KG1 (cell line): ENCODE measurements at regions not wholly inside any gene's neighbourhood (a gene's known extent, or its start where the extent isn't known, plus 50 kb on each side); places are given as distances from the start of the nearest gene placed in this dataset.

ENCODE experiments used
- DNase-seq: peaks from one replicate; lab custom pipeline; 2025; lab: John Stamatoyannopoulos, UW

DNA sequence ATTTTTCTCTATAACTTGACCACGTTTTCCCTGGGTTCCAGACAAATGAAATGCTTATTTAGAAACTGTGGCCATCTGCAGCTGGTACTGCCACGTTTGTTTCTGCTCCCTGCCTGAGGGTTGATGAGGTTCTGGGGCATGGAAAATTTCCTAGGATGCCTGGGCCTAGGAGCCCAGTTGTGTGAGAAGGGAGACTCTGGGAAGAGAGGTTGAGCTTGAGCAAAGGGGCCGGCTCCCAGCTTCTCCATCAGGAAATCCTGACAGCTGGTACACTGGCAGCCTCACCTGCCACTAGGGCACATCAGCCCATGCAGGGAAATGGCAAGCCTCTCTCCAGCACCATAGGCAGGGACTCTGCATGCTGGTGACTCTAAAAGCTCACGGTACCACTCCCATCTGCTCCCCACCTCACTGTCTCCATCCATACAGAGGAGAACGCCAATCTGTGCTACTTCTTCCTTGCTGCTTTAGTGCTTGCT is 165.4 kb upstream of the PPP2R3A start:
- DNase-seq: no peak

DNA sequence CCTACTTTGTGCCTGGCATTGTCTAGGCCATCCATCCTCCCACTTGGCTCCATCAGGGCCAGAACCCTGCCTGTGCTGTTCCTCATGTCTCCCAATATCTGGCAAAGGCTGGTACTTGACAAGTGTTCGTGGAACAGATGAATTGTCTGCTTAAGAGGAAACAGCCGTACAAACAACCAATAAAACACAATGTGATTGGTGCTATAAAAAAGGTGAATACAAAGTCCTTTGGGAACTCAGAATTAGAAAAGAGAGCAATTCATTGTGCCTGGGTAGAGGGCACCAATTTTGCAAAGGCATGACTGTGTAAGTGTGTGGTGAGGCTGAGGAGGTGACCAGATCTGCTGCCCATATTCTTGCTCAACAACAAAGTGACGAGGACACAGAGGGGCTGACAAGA is 164.5 kb upstream of the PPP2R3A start:
- no peak for DNase-seq

DNA sequence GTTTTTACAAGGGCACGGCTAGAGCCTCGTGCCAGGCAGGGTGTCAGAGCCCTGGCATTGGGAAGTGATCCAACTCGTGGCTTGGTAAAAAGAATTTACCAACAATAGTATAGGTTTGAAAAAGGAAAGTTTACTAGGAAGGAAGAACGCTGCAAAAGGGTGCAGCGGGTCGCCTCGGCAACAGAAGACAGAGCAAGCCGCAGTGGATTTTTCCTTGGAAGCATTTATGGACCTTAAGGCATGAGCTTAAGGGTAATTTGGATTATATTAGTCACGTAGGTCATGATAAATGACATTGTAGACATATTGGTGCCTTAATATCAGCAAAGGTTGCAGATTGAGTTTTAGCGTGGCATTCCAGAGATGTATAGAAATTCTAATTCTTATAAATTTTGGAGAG is 163.4 kb upstream of the PPP2R3A start:
- no peak for DNase-seq

DNA sequence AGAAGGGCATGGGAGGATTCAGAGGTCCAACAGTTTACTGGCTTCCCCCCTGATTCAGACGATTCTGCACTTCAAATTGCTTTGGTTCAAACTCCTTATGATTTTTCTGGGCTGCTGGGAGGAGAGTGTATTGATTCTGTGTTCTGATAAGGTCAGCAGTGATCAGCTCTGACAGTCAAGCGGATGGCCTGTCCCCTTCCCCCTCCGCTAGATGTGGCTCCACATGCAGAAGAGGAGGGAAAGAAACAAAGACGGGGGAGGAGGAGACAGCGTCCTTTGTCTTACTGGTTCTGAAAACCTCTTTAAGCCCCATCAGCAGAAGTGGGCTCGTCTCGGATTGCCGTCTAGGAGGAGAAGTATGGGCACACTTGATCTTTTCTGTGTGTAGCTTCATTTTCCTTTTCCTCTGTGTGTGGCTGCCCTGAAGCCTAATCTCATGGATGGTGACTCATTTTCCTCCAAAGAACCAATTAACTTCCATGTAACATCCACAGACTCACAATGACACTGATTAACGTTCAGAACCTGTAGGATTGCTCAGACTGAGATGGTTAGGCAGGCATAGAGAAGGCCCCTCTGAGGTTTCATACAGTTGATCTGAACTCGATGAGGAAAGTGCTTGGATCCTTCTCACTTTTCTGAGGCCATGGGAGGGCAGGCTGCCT is 162.4 kb upstream of the PPP2R3A start:
- DNase-seq: no peak

DNA sequence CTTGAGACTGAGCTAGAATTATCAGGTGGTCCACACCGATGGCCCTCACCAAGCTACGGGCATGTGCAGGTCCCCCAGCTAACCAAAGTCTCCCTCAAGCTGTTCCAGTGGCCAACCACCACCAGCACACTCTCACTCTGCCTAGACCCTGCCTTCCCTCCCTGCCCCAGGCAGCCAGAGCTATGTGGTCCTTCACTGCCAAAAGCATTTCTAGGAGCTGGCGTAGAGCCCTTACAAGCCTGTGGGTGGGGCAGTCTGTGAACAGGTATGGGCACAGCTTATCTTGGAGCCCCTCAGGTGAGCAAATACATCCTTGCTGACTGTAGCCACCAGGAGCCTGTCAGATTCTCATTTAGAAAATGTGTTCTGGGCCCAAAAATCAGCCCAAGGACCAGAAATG is 159.8 kb upstream of the PPP2R3A start:
- DNase-seq: no peak

DNA sequence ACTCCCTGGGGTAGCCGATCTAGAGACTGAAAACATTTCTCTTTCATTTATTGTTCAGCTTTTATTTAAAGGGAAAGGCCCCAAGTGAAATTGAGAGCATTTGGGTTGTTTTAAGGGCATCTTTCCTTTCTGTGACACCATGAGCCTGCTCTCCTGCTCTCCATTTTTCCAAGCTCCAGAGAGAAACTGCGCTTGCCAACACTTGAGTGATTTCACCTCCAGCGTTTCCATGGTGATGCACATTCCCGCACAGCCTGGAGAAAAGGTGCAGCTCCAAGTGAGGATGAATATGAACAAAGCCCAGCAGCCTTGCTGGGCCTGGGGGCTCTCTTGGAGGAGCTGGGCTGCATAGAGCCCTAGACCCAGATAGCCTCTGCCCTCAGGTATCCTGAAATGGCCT is 159.2 kb upstream of the PPP2R3A start:
- DNase-seq: no peak

DNA sequence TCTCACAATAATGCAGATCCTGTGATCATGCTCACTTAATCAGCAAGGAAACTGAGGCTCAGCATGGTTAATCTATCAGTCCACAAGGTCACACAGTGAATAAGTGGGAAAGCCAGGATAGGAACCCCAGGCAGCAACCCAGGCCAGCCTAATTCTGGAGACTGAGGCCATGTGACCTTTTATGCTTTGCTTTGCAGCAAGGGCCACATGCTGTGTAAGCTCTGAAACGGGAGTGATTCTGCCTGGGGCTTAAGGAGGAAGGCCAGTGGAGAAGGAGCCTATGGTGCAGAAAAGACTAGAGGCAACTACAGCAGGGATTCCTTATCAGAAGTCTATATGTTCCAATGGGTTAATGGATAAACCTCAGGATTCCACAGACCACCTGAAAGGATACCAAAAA is 157.6 kb upstream of the PPP2R3A start:
- no peak for DNase-seq

DNA sequence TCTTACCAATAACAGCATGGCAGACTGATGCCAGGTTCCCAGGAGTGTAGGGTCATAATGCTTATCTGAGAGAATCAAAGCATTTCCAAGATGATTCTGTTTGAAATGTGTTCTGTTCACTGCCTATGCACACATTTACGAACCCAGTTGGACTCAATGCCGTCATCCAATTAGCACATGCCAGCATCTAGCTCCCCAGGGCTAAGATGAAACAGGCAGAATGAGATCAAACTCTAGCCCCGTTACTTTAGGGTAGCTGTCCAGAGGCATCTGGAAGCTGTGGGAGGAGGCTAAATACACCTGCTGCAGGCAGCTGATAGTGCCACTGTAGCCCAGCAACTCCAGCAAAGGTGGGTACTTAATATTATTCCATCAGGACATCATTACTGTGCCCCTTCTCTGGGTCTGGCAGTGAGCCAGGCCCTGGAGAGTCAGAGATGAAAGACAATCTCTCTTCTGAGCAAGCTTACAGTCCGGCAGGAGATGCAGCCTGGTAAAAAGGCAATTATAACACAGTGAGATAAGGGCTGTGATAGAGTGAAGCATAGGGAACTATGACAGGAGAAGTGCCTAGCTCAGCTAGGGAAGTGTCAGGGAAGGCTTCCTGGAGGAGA is 156.4 kb upstream of the PPP2R3A start:
- no peak for DNase-seq

DNA sequence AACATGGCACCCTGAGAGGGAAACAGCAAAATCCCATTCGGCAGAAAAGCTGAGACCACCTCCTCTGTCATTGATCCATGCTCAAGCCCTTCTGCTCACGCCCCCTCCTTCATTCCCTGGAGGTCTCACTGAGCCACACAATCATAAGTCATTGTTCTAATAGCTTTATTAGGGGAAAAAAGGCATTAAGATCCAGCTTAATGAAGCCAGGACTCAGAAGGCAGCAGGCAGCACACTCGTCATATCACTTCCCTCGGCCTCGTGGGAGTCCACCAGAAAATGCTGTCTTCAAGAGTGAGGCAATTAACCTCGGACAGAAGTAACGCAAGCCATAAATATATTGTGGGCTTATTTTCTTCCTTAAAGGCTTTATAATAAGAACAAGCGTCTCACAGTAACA is 153.9 kb upstream of the PPP2R3A start:
- no peak for DNase-seq

DNA sequence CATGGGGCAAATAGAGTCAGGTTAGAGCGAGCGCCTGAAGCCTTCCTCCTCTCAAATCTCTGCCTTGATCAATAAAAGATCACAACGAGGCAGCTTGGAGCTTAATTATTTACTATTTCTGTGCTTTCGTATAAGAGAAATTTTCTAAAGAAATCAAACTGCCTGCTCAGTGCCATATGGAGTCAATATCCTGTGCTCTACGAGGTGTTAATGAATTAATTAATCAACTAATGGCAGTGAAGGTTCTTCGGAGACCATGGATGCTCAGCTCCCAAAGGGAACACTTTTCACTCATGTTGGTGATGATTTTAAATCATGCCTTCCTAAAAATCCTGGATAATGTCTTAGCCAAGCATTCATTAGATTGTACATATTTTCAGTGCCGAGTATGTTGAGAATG is 153.5 kb upstream of the PPP2R3A start:
- no peak for DNase-seq

DNA sequence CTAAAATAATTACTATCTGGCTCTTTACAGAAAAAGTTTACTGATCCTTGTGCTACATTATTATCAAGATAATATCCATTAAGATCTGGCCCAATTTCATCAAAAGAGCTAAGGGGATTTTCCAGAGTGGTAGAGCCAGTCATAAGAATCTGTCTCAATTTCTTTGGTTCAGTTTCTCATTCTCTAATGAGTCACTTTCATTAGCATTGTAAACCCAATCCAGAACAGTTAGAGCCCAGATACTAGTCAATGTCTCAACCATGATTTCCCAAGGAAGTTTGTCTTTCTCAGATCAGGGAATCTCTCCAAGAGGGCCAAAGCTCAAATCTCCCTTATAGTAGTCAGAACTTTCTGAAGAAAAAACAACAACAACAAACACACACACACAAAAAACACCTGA is 131.1 kb upstream of the PPP2R3A start:
- DNase-seq: no peak

DNA sequence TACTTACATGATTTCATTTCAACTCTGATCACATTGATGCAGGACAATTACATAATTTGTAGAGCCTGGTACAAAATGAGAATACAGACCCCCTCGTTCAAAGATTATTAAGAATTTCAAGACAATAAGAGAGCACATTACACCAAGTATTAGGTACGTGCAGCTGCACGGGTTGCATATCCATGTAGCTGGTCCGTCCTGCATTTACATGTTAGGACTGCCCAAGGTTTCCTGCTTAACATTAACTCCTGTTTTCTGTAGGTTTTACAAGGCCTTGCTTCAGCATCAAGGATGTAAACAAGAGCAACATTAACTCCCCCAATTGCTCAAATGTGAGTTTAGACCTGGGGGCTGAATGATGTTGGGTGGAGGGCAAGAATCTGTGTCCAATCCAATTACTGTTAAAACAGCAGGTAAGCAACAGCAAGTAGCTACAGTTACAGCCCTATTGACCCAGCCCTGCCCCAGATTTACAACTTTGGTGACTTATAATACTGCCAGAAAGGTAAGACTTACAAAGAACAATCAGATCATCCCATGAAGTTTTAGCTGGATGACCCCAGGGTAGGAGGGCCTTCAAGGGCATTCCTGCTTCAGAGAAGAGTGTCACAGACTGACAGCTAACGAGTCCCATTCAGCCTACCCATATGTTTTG is 127.4 kb upstream of the PPP2R3A start:
- no peak for DNase-seq

DNA sequence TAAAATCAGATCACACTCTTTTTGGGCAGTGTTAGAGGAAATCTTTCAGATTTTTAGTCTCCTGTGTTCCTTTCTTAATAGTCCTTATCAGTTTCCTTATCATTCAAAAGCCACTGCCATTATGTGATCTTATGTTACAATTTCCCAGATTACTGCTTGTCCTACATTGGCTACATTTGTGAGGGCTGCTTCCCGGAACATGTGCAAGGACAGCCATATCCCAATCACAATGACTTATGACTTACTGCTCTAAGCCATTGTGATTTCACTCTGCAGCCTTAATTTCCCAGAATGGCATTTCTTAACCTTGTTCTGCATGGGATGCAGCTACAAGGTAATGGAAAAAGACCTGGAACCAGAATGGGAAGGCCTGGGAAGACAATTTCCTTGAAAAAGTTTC is 125.1 kb upstream of the PPP2R3A start:
- no peak for DNase-seq

DNA sequence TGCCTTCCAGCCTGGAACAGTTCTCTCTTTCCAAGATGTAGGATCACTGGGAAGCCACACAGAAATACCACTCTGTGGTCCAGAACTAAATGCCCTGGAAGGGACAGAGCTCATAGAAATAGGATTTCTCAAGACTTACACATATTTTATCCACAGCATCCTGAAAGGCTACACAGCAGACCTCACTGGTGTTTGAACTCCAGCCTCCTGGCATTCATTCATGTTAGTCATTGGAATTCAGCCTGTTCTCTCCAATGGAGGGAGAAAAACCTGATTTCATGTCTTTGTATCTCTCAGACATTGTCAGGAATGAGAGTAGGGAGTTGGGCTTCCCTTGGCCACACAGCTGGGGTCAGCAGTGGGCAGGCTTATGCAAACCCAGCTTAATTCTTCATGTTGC is 121.1 kb upstream of the PPP2R3A start:
- no peak for DNase-seq

DNA sequence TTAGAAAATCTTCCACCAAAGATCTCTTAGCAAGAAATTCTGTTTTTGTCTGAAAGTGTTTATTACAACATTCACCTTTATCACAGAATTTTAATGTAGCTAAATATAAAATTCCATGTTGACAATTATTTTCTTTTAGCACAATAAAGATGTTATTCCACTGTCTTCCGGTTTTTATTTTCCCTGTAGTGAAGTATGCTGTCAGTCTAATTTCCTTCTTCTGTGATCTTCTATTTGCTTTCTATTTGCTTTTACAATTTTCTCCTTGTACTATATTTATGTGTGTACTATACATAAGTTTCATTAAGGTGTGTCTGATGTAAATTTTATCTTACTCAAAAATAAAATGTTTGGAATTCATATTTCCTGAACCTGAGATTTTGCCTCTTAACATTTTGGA is 117.5 kb upstream of the PPP2R3A start:
- no peak for DNase-seq

DNA sequence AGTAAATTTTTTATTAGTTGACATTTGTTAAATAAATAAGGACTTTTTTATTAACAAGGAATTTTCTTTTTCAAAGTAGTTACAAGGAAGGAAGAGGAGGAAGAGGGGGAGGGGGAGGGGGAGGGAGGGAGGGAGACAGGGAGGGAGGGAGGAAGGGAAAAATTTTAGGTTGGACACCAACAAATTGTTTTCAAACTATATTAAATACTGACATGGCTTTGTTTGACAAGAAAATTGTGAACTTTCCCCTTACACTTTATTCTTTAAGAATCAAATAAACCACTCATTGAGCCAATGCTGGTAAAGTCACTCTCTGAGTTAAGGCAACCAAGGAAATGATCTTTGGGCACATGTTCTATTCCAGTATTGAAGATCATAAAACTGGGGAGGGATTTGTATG is 115.7 kb upstream of the PPP2R3A start:
- DNase-seq: no peak

DNA sequence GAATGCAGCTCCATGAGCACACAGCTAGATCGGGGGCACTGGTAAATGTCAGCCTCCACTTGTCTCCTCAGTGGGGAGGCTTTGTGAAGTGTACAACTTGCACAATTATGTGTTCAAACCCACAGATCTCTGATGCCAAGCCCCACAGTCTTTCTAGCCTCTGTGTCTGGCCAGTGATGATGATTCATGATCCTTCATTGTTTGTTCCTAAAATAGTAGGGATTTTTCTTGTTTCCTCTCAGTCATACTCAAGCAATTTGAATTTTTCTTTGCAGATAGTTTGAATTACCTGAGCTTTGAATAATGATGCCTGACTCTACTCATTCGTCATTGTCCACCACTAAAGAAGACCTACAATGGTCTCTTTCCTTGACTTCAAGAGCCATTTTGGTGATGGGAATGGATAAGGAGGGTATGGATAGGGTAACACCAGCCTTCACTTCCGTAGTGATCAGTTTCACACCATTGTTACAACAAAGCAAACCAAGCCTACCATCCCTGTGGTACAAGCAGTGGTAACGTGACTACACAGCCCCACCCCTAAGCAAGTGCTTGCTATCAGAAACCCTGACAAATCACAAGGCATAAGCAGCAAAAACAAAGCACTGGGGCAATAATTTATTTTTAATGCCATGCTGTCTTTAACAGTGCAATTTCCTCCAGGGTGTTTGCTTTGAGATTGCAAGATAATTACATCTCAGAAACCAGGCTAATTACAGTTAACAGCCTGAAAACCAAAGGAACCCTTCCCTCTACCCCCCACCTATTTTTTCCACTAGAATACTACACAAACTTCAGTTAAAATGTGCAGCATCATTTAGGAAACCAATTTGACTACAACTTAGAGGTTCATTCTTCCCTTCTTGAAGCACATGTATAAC is 114.1 kb upstream of the PPP2R3A start:
- DNase-seq: no peak

DNA sequence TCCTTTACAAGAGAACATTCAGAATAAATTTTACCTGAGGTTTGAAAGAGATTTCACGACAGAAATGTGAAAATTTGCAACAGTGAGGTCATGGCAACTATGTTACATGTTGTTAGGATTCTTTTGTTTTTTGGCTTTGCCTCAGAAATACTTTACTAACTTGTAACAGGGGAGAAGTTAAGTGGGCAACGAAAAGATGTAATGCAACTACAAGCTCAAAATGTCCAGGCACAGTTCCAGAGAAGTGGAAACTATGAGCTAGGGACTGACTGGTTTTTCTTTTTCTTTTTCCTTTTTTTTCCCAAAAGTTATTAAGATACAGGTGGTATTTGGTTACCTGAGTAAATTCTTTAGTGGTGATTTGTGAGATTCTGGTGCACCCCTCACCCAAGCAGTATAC is 111.5 kb upstream of the PPP2R3A start:
- no peak for DNase-seq

DNA sequence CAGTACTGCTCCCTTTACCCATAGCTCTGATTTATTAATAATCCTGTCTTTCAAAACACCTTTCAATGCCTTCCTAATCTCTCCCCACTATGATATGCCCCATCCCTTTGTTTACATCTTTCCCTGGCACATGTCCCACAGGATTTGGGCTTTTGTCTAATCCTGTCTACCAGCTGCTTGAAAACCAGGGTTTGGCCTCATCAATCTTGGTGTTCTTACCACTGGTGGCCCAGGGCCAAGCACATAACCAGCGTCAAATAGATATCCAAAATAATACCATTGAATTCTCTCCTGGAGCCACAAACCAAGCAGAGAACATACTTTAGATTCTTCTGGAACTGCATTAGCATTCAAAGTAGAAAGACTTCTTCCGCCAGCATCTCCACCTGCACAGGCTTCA is 104.8 kb upstream of the PPP2R3A start:
- no peak for DNase-seq

DNA sequence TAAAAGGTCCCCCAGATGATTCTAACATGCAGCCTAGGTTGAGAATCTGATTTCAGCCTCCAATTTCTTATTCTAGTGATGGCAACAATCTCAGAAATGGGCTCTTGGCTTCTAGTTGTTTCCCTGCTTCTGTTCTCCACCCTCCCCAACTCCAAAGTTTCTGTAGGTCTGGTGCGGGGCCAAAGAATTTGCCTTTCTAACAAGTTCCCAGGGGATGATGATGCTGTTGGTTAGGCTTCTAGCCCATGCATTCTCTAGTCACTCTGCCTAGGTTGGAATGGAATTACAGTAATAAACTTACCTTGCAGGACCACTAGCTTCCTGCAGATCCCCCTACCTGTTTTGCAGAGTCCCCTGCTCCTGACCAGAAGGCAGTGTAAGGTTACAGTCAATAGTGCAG is 103.2 kb upstream of the PPP2R3A start:
- no peak for DNase-seq

DNA sequence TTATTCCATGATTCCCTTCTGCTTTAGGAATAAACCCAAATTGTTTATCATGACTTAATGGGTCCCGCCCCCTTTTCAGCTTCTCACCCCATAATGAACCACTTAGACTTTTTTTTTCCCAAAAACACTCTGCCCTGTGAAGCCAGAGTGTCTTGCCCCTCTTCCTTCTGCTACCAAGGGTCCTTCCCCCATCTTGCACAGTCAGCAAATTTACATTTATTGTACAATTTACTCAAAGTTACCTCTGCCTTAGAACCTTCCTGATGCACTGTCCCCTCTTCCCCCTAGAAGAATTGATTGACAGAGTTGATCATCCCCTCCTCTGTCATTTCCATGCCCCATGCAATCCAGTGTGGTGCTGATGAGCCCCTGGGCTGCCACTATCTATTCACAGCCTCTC is 101.5 kb upstream of the PPP2R3A start:
- no peak for DNase-seq

DNA sequence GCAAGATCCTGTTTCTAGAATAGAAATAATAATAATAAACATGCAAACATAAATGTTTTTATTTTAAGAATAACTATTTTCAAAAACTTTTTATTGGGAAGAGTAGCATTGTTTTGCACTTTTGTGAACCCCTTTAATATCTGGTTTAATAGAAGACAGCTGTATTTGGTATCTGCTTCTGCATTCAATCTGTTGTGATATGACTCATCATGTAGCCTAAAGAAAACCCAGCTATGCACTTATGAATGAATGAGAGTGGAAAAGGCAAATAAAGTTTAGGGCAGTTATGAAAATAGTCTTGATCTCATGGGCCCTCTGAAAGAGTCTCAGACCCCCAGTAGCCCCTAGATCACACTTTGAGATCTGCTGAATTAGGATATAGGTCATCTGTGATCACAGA is 100.4 kb upstream of the PPP2R3A start:
- DNase-seq: no peak

DNA sequence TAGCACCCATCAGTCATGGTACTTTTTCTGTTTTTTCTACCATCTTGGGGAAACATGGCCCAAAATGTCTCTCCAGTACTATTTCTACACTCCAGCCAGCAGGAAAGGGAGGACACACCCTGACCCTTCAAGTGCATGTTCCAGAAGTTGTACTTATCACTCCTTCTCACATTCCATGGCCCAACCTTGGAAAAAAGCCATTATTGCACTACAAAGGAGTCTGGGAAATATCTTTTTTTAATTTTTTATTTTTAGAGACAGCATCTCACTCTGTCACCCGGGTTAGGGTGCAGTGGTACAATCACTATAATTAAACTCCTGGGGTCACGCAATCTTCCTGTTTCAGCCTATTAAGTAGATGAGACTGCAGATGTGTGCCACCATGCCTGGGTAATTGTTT is 100.0 kb upstream of the PPP2R3A start:
- no peak for DNase-seq
